HT-29 (cell line): ENCODE measurements at regions not wholly inside any gene's neighbourhood (a gene's known extent, or its start where the extent isn't known, plus 50 kb on each side); places are given as distances from the start of the nearest gene placed in this dataset.

Source experiments
- DNase-seq: peaks from one replicate; pipeline ENCODE4 v3.0.0-alpha.2; 2015; ENCODE audit warnings: low spot score

DNA sequence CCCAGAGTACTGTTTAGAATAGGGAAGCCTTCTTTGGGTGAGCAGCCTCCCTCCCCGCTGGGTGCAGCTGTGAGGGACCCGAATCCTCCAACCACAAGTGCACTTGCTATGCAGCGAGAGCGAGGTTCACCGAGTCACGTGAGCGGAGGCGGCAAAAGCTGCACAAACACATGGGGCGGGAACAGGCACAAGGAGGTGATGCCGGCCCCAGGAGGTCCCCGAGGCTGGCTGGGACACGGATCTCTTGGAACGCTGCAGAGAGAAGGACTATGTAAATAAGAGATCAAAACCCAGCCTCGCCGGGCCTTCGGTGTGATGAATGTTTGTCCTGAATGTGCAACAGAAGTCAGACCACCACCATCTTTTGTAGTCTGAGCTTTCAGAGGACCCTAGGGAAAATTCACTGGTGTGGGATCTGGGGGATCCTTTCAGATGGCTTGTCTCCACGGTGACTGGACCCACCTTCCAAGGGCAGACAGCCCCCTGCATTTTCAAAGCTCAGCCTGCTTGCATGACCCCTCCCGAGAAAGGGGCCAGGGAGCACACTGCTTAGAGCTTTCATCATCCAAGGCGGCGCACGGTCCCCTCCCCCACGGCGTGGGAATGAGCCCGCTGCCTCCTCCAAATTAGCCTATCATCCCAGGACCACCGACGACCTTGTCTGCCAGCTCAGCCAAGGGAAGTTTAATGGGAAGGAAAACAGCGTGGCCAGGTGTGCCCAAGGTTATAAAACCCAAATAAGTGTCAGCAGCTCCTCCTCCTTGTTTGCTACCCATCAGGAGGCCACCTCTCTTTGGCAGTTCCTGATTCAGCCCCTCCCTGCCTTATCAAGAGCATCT lies 327.7 kb downstream of the CXCL12 start:
- no peak for DNase-seq

DNA sequence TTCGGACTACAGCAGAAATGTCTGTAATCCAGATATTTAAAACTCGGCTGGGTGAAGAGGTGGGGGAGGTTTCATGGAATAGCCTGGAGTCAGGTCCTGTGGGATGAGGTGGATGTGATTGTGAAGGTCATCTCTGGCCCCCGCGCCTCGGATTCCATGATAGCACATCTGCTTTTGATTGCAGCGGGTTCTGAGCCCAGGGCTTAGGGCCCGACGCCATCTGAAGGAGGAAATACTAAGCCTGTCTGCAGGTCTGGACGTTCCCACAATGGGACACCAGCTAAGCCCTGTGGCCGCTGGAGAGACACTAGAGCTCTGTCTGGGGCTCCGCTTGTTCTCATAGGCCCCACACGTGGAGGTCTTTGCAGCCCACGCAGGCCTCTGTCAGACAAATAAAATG lies 328.7 kb downstream of the CXCL12 start:
- no peak for DNase-seq

DNA sequence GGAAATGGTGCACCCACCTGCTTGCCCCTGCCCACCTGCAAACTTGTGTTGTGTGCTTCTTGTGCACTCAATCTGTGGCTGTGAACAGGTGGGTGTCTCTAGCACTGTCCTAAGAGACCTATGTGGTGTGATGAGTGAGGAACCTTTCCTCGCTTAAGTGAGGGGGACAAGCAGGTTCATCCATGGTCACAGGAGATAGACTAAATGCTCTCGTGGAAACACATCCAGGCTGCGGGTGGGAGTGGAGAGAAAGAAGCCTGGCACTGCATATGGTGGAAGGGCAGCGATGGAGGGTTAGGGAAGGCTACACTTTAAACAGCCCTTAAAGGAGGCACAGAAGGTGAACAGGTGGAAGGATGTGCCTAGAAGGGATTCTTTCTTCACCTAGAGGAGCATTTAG lies 330.9 kb downstream of the CXCL12 start:
- no peak for DNase-seq

DNA sequence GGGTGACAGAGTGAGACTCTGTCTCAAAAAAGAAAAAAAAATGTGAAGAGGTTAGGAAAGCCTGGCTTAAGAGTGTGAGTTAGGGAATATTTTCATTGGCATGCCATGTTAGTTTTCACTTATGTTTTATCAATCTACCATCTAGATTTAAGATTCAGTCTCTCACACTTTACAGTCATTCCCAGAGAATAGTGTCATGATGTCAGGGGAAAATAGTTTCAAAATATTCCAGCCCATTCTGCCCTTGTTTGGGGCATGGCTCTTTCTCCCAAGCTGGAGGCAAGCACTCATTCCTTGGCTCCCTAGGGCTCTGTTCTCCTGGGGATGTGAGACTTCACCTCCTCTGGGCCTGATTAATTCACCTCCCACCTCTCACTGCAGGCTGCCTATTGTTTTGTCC lies 331.5 kb downstream of the CXCL12 start:
- no peak for DNase-seq

- no peak for DNase-seq
Observed at GRCh38 chr10:44051584-44052385, 333.1 kb downstream of the CXCL12 start.

- no peak for DNase-seq
Observed at GRCh38 chr10:44051091-44051490, 333.8 kb downstream of the CXCL12 start.

- no peak for DNase-seq
Observed at GRCh38 chr10:44049301-44050015, 335.4 kb downstream of the CXCL12 start.

GRCh38 chr10:44047361-44047760 lies 337.5 kb downstream of the CXCL12 start:
- no peak for DNase-seq

- DNase-seq, result no peak
Observed at GRCh38 chr10:44046605-44047004, 338.3 kb downstream of the CXCL12 start.

DNA sequence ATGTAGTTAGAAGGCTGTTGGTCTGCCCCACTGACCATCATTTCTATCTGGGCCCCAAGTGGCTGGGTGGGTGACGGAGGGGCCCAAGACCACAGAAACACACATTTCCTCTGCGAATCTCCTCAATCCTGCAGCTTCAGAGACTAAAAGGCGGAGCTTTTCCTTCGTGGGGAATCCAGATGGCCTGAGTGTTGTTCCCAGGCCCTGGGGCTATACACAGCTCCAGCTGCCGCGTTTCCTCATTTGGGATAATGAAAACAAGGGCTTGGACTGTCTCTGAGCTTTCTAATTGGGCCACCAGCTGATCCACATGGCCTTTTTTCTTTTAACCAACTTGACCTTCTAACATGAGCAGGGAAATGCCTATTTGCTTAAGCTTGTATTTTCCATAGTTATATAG lies 339.9 kb downstream of the CXCL12 start:
- DNase-seq, result no peak

DNA sequence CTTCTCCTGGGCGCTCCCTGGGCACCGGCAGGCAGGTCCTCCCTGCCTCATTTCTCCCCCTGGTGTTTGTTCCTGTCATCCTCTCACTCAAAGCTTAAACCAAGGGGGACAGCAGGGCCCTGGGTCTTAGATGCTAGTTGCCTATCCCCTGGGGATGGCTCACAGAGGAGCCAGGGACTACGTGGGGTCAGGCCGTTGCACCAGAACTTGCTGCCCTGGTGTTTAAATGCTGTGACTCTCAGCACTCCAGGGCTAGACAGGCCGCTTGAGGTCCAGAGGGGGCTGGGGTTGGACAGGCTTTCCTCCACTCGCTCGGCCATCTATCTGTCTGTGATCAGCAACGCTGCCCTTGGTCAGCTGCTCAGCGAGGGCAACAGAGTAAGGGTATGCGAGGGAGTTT lies 340.3 kb downstream of the CXCL12 start:
- DNase-seq, result no peak

DNA sequence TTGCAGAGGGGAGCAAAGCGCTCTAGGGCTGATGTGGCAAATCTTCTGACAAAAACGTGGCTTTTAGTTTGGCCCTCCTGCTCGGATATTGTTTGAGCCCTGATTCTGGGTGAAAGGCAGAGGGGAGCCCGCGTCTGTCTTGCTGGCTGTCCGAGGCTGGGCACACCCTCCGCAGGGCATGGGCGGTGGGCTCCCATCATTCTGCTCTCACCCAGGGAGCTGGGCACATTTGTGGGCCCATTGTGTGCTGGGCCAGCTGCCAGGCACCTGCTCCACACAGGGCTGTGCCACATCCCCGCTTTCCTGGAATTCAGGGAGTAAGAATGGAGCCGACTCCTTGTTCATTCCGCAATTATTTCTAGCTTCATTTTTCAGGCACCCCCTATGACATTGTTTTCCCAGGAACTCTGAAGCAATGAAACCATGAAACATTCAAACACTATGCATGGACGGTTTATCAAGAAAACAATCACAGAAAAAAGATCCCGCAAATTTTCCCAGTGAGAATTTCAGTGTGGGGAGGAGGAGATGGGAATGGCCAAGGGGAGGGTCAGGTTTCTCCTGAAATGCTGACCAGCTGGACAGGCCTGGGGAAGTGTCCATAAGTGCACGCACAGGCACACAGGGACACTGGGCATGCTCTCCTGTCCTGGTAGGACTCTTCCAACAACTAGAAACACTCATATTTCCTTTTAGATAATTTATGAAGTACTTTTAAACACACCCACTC lies 341.1 kb downstream of the CXCL12 start:
- DNase-seq, result no peak

DNA sequence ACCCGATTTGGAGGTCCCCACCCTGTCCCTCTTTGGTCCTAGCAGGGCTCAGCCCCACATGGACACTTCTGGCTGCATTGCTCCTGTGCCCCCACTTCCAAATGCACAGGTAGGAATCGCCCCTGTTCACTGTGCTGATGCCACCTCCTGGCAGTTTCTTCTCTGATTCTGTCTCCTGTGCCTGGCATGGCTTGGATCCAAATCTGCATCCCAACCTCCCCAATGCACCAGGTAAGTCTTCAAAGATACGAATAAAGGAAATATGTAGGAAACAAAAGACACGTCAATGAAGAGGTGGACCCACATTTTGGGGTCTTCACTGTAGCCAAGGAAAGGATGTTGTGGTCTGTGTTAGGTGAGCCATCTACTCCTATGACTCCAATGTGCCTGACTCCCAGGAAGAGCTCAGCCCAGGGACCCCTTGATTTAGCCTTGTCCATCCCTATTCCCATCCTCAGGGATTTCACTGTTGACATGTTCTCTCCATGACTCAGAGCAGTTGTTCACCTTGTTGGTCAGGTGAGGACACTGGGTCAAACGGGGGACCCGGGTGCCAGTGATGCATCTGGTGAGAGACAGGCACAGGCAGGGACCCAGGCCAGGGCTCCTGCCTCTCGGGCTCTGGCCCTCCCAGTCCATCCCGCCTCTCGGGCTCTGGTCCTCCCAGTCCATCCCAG lies 341.8 kb downstream of the CXCL12 start:
- no peak for DNase-seq

- DNase-seq, result no peak
Observed at GRCh38 chr10:44042075-44042770, 342.7 kb downstream of the CXCL12 start.

DNA sequence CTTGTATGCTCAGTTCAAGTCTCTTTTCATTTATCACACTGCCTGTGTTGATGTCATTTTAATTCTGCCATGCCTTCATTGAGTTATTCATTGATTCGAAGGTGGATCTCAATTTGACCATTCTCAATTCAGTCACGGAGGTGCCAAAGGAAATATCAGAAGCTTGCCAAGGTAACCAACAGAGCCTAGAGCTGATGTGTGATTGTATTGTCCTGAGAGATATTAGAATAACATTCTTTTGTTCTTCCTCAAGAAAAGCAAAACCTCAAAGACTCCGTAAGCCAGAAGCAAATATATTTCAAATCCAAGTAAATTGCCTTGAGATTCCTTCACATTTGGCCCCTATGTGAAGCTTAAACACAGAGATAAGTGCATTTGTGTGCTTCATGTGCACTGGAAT lies 345.3 kb downstream of the CXCL12 start:
- no peak for DNase-seq

DNA sequence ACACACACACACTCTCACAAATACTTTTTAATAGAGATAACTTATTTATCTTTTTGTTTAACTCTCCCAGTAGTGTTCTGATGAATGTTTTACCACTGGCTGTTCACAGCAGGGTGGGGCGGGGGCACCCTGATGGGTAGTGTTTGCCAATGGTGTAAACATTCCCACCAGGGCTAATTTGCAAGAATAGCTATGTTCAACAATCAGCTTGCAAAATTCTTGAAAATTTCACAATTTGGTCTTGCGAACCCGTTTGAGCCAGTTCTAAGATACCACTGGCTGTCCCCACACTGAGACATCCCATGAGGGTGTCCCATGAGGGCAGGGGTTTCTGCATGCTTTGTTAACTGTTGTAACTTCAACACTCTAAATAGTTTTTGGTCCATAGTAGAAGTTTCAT lies 348.5 kb downstream of the CXCL12 start:
- no peak for DNase-seq

- no peak for DNase-seq
Observed at GRCh38 chr10:44035474-44036197, 349.3 kb downstream of the CXCL12 start.

DNA sequence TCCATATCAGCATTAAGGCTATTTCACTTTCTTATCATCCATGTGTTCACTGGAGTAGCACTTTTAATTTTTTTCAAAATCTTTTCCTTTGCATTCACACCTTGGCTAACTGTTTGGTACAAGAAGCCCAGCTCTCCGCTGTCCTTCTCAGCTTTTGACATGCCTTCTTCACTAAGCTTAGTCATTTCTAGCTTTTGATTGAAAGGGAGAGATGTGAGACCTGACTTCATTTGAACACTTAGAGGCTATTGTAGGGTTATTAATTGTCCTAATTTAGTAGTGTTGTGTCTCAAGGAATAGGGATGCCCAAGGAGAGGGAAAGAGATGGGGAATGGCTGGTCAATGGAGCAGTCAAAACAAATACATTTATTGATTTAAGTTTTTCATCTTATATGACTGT lies 350.0 kb downstream of the CXCL12 start:
- no peak for DNase-seq

DNA sequence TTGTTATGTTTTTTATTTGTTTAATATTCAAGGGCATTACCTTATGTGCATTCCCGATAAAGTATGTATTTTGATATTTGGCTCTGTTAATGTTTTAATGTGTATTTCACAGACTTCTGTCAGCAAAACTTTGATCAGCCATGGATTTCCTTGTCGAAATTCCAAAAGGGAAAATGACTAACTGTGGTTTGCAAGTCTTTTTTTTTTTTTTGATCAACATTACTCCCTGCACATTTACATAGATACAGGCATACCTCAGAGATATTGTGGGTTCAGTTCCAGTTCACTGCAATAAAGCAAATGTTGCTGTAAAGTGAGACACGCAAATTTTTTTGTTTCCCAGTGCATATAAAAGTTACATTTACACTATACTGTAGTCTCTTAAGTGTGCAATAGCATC lies 351.9 kb downstream of the CXCL12 start:
- no peak for DNase-seq

- no peak for DNase-seq
Observed at GRCh38 chr10:44032216-44032615, 352.7 kb downstream of the CXCL12 start.
